Adrenal gland (tissue), 5 donors: ENCODE measurements at regions not wholly inside any gene's neighbourhood (a gene's known extent, or its start where the extent isn't known, plus 50 kb on each side); places are given as distances from the start of the nearest gene placed in this dataset.

Experiments used
- POLR2A ChIP-seq, 2 donors: fragments of 450-650 bp; IDR thresholded peaks; one replicate each; pipeline ENCODE4 v1.6.1; 2017; ENCODE audit warnings: antibody characterized with exemption in 2 of 2, mild to moderate bottlenecking in 2 of 2, moderate library complexity in 1 of 2
- TF ChIP-seq, protein P1 (sequence below), 6 experiments: fragments of 450-650 bp in 4 of 6; fragments of 200-600 bp in 2 of 6; sonication (generic) in 1 of 6; IDR thresholded peaks; 1 replicate in 5 of 6; 2 replicates in 1 of 6; pipeline versions ENCODE4 v1.5.1 to v1.8.0; 2016 to 2021; ENCODE audit warnings: antibody characterized with exemption in 6 of 6, mild to moderate bottlenecking in 2 of 6, moderate library complexity in 1 of 6
- donor health status: DM: no; HTN: no; CAD: no.

DNA sequence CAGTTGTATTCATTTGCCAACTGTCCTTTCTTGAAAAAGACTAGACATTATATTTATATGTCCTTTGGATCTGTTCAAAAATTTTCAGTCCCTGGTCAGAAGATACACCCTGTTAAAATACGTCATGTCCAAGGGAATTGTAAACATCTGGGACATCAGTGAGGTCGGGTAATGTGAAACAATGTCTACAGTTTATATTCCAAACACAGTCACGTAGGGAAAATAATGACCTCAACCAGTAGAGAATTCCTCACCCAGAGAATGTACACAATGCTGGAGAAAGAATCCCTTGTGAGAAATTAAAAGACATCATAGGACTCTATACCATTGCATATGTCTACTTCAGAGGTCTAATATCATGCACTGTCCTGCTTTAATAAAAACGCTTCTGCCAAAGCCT, 888.0 kb upstream of the CHAC2 start:
- TF ChIP-seq, protein P1, sequence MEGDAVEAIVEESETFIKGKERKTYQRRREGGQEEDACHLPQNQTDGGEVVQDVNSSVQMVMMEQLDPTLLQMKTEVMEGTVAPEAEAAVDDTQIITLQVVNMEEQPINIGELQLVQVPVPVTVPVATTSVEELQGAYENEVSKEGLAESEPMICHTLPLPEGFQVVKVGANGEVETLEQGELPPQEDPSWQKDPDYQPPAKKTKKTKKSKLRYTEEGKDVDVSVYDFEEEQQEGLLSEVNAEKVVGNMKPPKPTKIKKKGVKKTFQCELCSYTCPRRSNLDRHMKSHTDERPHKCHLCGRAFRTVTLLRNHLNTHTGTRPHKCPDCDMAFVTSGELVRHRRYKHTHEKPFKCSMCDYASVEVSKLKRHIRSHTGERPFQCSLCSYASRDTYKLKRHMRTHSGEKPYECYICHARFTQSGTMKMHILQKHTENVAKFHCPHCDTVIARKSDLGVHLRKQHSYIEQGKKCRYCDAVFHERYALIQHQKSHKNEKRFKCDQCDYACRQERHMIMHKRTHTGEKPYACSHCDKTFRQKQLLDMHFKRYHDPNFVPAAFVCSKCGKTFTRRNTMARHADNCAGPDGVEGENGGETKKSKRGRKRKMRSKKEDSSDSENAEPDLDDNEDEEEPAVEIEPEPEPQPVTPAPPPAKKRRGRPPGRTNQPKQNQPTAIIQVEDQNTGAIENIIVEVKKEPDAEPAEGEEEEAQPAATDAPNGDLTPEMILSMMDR (IDR thresholded peaks at IDR 0.05) = no peak
- no peak for TF ChIP-seq POLR2A (IDR thresholded peaks at IDR 0.05)
